ENCODE measurements at regions not wholly inside any gene's neighbourhood (a gene's known extent, or its start where the extent isn't known, plus 50 kb on each side); places are given as distances from the start of the nearest gene placed in this dataset.

GRCh38 chr16:74190292-74190691, 106.3 kb upstream of the PSMD7 start:
- Histone ChIP-seq H3K36me3 (no peaks in the 10 kb centered on the region), H3K27me3 (no peaks in the 10 kb centered on the region), H3K27ac (no peak overlapping the region), H3K9me3 (no peaks in the 10 kb centered on the region), H3K4me1 (no peaks in the 10 kb centered on the region), H3K4me3 (no peak overlapping the region)
- no peak for TF ChIP-seq CTCF (IDR thresholded peaks at IDR 0.05)
- TF ChIP-seq POLR2A (IDR thresholded peaks at IDR 0.05): no peak
- DNase-seq: no peak

- Histone ChIP-seq H3K36me3 (no peaks in the 10 kb centered on the region), H3K4me3 (no peak overlapping the region), H3K4me1 (no peaks in the 10 kb centered on the region), H3K9me3 (no peaks in the 10 kb centered on the region), H3K27me3 (no peaks in the 10 kb centered on the region), H3K27ac (no peak overlapping the region)
- no peak for DNase-seq
- no peak for TF ChIP-seq CTCF (IDR thresholded peaks at IDR 0.05)
Measured at GRCh38 chr16:74188856-74189255, 107.8 kb upstream of the PSMD7 start.

- DNase-seq: no peak
- no peaks in the 10 kb centered on the region for H3K27me3 ChIP-seq
- no peaks in the 10 kb centered on the region for H3K36me3 ChIP-seq
- no peaks in the 10 kb centered on the region for H3K9me3 ChIP-seq
- no peak for TF ChIP-seq POLR2A (IDR thresholded peaks at IDR 0.05)
- no peak for TF ChIP-seq CTCF (IDR thresholded peaks at IDR 0.05)
- no peak overlapping the region for H3K4me3 ChIP-seq
- no peaks in the 10 kb centered on the region for H3K4me1 ChIP-seq
- no peak overlapping the region for H3K27ac ChIP-seq
Measured at GRCh38 chr16:74186561-74186971, 110.0 kb upstream of the PSMD7 start.

GRCh38 chr16:74184839-74185238, 111.8 kb upstream of the PSMD7 start:
- DNase-seq: no peak
- TF ChIP-seq CTCF (IDR thresholded peaks at IDR 0.05) (no peak), POLR2A (IDR thresholded peaks at IDR 0.05) (no peak)
- H3K4me3 ChIP-seq: no peak overlapping the region

GRCh38 chr16:74183601-74184360, 112.8 kb upstream of the PSMD7 start:
- no peaks in the 10 kb centered on the region for H3K4me1 ChIP-seq
- H3K27ac ChIP-seq: no peak overlapping the region
- H3K36me3 ChIP-seq: no peaks in the 10 kb centered on the region
- TF ChIP-seq POLR2A (IDR thresholded peaks at IDR 0.05) (no peak), CTCF (IDR thresholded peaks at IDR 0.05) (no peak)
- no peaks in the 10 kb centered on the region for H3K27me3 ChIP-seq
- H3K9me3 ChIP-seq: no peaks in the 10 kb centered on the region
- no peak for DNase-seq
- no peak overlapping the region for H3K4me3 ChIP-seq

More at GRCh38 chr16:74184839-74185238, 111.8 kb upstream of the PSMD7 start:
- H3K9me3 ChIP-seq: no peaks in the 10 kb centered on the region
- no peak overlapping the region for H3K27ac ChIP-seq
- H3K36me3 ChIP-seq: no peaks in the 10 kb centered on the region
- no peaks in the 10 kb centered on the region for H3K27me3 ChIP-seq
- no peaks in the 10 kb centered on the region for H3K4me1 ChIP-seq
